ENCODE measurements at regions not wholly inside any gene's neighbourhood (a gene's known extent, or its start where the extent isn't known, plus 50 kb on each side); places are given as distances from the start of the nearest gene placed in this dataset.
"Not testable (repeated sequence)": the region's sequence is repeated elsewhere in the genome, so short reads cannot be mapped to it uniquely, and the experiment has no call there.

DNA sequence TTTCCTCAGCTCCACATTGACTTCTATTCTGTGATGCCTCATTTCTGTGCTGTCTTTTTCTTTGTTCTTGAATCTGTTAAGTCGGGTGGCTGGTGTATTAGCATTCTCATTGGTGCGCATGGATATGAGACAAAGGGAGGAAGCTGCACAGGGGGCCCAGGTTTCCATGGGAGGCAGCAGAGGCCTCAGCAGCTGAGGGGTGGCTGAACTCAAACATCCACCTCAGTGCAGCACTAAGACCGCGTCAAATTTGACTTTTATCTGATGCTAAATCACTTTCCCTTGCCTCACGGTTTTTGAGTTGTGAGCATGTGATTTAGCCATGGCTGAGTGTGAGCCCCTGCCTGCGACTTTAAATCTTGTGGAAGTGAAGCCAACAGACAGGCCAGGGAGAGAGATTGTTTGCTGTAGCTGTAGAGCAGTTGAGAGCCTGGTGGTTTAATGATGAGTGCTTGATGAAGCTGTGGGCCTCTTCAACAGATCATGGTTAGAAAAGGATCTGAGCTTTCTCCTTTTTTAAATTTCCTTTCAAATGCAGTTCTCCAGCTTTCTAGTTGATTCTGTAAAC is 193.3 kb upstream of the ZNF804B start:
- intact Hi-C loops (cut with DNase I, micrococcal nuclease): no loop called here
- POLR2A ChIA-PET: no interaction called here
- peaks cover 0 to 3% of the 10 kb centered on the region in 2 experiments for H3K9me3 ChIP-seq (ENCODE audit: control insufficient read depth in 1 of 2, insufficient read depth in 1 of 2, low read length in 2 of 2)
- no peak overlapping the region for H3K27ac ChIP-seq (ENCODE audit: low read depth in 1 of 2, low read length in 2 of 2)
- no peaks in the 10 kb centered on the region for H3K27me3 Mint-ChIP-seq
- H3K4me1 ChIP-seq (ENCODE audit: insufficient read depth, low read length): no peaks in the 10 kb centered on the region
- TF ChIP-seq, protein P1, sequence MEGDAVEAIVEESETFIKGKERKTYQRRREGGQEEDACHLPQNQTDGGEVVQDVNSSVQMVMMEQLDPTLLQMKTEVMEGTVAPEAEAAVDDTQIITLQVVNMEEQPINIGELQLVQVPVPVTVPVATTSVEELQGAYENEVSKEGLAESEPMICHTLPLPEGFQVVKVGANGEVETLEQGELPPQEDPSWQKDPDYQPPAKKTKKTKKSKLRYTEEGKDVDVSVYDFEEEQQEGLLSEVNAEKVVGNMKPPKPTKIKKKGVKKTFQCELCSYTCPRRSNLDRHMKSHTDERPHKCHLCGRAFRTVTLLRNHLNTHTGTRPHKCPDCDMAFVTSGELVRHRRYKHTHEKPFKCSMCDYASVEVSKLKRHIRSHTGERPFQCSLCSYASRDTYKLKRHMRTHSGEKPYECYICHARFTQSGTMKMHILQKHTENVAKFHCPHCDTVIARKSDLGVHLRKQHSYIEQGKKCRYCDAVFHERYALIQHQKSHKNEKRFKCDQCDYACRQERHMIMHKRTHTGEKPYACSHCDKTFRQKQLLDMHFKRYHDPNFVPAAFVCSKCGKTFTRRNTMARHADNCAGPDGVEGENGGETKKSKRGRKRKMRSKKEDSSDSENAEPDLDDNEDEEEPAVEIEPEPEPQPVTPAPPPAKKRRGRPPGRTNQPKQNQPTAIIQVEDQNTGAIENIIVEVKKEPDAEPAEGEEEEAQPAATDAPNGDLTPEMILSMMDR (IDR thresholded peaks at IDR 0.05): no peak
- no peaks in the 10 kb centered on the region for H3K36me3 ChIP-seq (ENCODE audit: insufficient read depth, low read length)
- DNase-seq: no peak
- no peaks in the 10 kb centered on the region for H3K27me3 ChIP-seq (ENCODE audit: control insufficient read depth in 1 of 2, insufficient read depth in 2 of 2, low read length in 2 of 2)
- ATAC-seq (ENCODE audit: poor library complexity): no peak
- H3K4me3 ChIP-seq (ENCODE audit: low read length): no peak overlapping the region
- H3K4me1 Mint-ChIP-seq (ENCODE audit: low read depth): no peaks in the 10 kb centered on the region
- CTCF ChIA-PET: no interaction called here
- H3K4me3 Mint-ChIP-seq: no peak overlapping the region
- no peak overlapping the region for H3K27ac Mint-ChIP-seq
- no peaks in the 10 kb centered on the region for H3K9me3 Mint-ChIP-seq
- no peaks in the 10 kb centered on the region for H3K36me3 Mint-ChIP-seq (ENCODE audit: low read depth)

- no peaks in the 10 kb centered on the region for H3K4me1 ChIP-seq (ENCODE audit: insufficient read depth, low read length)
- Mint-ChIP-seq H3K4me1 (ENCODE audit: low read depth) (no peaks in the 10 kb centered on the region), H3K9me3 (no peaks in the 10 kb centered on the region), H3K4me3 (no peak overlapping the region), H3K27me3 (no peaks in the 10 kb centered on the region), H3K36me3 (ENCODE audit: low read depth) (no peaks in the 10 kb centered on the region), H3K27ac (no peak overlapping the region)
- DNase-seq (no peak), ATAC-seq (ENCODE audit: poor library complexity) (no peak)
- no peaks in the 10 kb centered on the region for H3K36me3 ChIP-seq (ENCODE audit: insufficient read depth, low read length)
- H3K27me3 ChIP-seq (ENCODE audit: control insufficient read depth in 1 of 2, insufficient read depth in 2 of 2, low read length in 2 of 2): no peaks in the 10 kb centered on the region
- H3K9me3 ChIP-seq (ENCODE audit: control insufficient read depth in 1 of 2, insufficient read depth in 1 of 2, low read length in 2 of 2): peaks cover 0 to 3% of the 10 kb centered on the region in 2 experiments
- no peak overlapping the region for H3K4me3 ChIP-seq (ENCODE audit: low read length)
- ChIA-PET POLR2A (no interaction called here), CTCF (no interaction called here)
- TF ChIP-seq, protein P1 (IDR thresholded peaks at IDR 0.05): no peak
- intact Hi-C loops (cut with DNase I, micrococcal nuclease): no loop called here
- H3K27ac ChIP-seq (ENCODE audit: low read depth in 1 of 2, low read length in 2 of 2): no peak overlapping the region
Measured at GRCh38 chr7:88565401-88565800, 194.1 kb upstream of the ZNF804B start.

DNA sequence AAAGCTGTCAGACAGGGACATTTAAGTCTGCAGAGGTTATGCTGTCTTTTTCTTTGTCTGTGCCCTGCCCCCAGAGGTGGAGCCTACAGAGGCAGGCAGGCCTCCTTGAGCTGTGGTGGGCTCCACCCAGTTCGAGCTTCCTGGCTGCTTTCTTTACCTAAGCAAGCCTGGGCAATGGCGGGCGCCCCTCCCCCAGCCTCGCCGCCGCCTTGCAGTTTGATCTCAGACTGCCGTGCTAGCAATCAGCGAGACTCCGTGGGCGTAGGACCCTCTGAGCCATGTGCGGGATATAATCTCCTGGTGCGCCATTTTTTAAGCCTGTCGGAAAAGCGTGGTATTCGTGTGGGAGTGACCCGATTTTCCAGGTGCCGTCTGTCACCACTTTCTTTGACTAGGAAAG is 203.1 kb upstream of the ZNF804B start:
- ATAC-seq (ENCODE audit: poor library complexity); H3K9me3 Mint-ChIP-seq; H3K27ac ChIP-seq (ENCODE audit: low read depth in 1 of 2, low read length in 2 of 2); H3K36me3 Mint-ChIP-seq (ENCODE audit: low read depth); intact Hi-C loops (cut with DNase I, micrococcal nuclease); H3K4me3 Mint-ChIP-seq; H3K27ac Mint-ChIP-seq; DNase-seq; CTCF ChIA-PET; POLR2A ChIA-PET; H3K4me1 ChIP-seq (ENCODE audit: insufficient read depth, low read length); H3K27me3 Mint-ChIP-seq; H3K36me3 ChIP-seq (ENCODE audit: insufficient read depth, low read length); H3K4me1 Mint-ChIP-seq (ENCODE audit: low read depth); H3K27me3 ChIP-seq (ENCODE audit: control insufficient read depth in 1 of 2, insufficient read depth in 2 of 2, low read length in 2 of 2); H3K4me3 ChIP-seq (ENCODE audit: low read length): not testable (repeated sequence)
- peaks cover 0 to 11% of the 10 kb centered on the region in 2 experiments for H3K9me3 ChIP-seq (ENCODE audit: control insufficient read depth in 1 of 2, insufficient read depth in 1 of 2, low read length in 2 of 2)

GRCh38 chr7:88554847-88555246 is 204.7 kb upstream of the ZNF804B start:
- H3K27ac Mint-ChIP-seq; H3K27me3 ChIP-seq (ENCODE audit: control insufficient read depth in 1 of 2, insufficient read depth in 2 of 2, low read length in 2 of 2); H3K27ac ChIP-seq (ENCODE audit: low read depth in 1 of 2, low read length in 2 of 2); ATAC-seq (ENCODE audit: poor library complexity); H3K4me3 ChIP-seq (ENCODE audit: low read length); DNase-seq; H3K27me3 Mint-ChIP-seq; H3K4me3 Mint-ChIP-seq; H3K9me3 Mint-ChIP-seq; POLR2A ChIA-PET; H3K4me1 ChIP-seq (ENCODE audit: insufficient read depth, low read length); CTCF ChIA-PET; H3K4me1 Mint-ChIP-seq (ENCODE audit: low read depth); H3K36me3 Mint-ChIP-seq (ENCODE audit: low read depth); intact Hi-C loops (cut with DNase I, micrococcal nuclease); H3K36me3 ChIP-seq (ENCODE audit: insufficient read depth, low read length): not testable (repeated sequence)
- peaks cover 0 to 11% of the 10 kb centered on the region in 2 experiments for H3K9me3 ChIP-seq (ENCODE audit: control insufficient read depth in 1 of 2, insufficient read depth in 1 of 2, low read length in 2 of 2)
